WTC11 (cell line): ENCODE measurements at regions not wholly inside any gene's neighbourhood (a gene's known extent, or its start where the extent isn't known, plus 50 kb on each side); places are given as distances from the start of the nearest gene placed in this dataset.

Experiments used
- ATAC-seq: fragments of 200-7000 bp; cut with Tn5 transposase; 2 replicates; pipeline ENCODE4 v1.10.0; 2021; ENCODE audit warnings: mild to moderate bottlenecking, moderate library complexity
- CTCF ChIA-PET: fragments of 300-600 bp; sonication (Branson Sonifier 250); formaldehyde crosslinking; loops from one replicate; lab custom pipeline; 2021; ENCODE audit warnings: antibody characterized with exemption; lab: Charles Lee
- POLR2A ChIA-PET: fragments of 350-600 bp; sonication (Branson Sonifier 250); formaldehyde crosslinking; loops from one replicate; lab custom pipeline; 2021; ENCODE audit warnings: antibody characterized with exemption; lab: Charles Lee
- DNase-seq: peaks from one replicate; pipeline ENCODE4 v3.0.0; 2021; ENCODE audit warnings: low spot score
- H3K27ac Mint-ChIP-seq: 2 replicates; pipeline ENCODE4 v1.8.0; 2021; ENCODE audit warnings: mixed read lengths
- H3K27me3 Mint-ChIP-seq: 2 replicates; pipeline ENCODE4 v1.8.0; 2021; ENCODE audit warnings: low read depth, mild to moderate bottlenecking, moderate library complexity, mixed read lengths
- H3K36me3 Mint-ChIP-seq: 2 replicates; pipeline ENCODE4 v1.8.0; 2021; ENCODE audit warnings: mixed read lengths
- H3K4me1 Mint-ChIP-seq: 2 replicates; pipeline ENCODE4 v1.8.0; 2022; ENCODE audit warnings: mixed read lengths
- H3K4me3 Mint-ChIP-seq: 2 replicates; pipeline ENCODE4 v1.8.0; 2021; ENCODE audit warnings: mild to moderate bottlenecking, moderate library complexity, mixed read lengths
- H3K9me3 Mint-ChIP-seq: 2 replicates; pipeline ENCODE4 v1.8.0; 2021; ENCODE audit warnings: mixed read lengths
- CREB1 ChIP-seq: sonication (generic); formaldehyde crosslinking; IDR thresholded peaks from 2 replicates; pipeline ENCODE4 v1.8.0; 2023; ENCODE audit warnings: mild to moderate bottlenecking, missing genetic modification reagents
- FOXJ3 ChIP-seq: sonication (generic); formaldehyde crosslinking; IDR thresholded peaks from 2 replicates; pipeline ENCODE4 v1.9.0; 2021; ENCODE audit warnings: missing genetic modification reagents, mild to moderate bottlenecking, borderline replicate concordance
- FOXK1 ChIP-seq: sonication (generic); formaldehyde crosslinking; IDR thresholded peaks from 2 replicates; pipeline ENCODE4 v1.8.0; 2022; ENCODE audit warnings: mild to moderate bottlenecking, moderate library complexity, missing genetic modification reagents
- GABPB1 ChIP-seq: sonication (generic); formaldehyde crosslinking; IDR thresholded peaks from 2 replicates; pipeline ENCODE4 v1.8.1; 2023; ENCODE audit warnings: mild to moderate bottlenecking, missing genetic modification reagents
- GTF2I ChIP-seq: fragments of 250-450 bp; sonication (Bioruptor Pico); conservative IDR thresholded peaks from 2 replicates; pipeline ENCODE4 v1.4.0; 2021; ENCODE audit warnings: mild to moderate bottlenecking
- HMGA2 ChIP-seq: fragments of 250-450 bp; sonication (Bioruptor Pico); IDR thresholded peaks from 2 replicates; pipeline ENCODE4 v1.4.0; 2021; ENCODE audit warnings: mild to moderate bottlenecking, moderate library complexity
- KAT7 ChIP-seq: sonication (generic); formaldehyde crosslinking; IDR thresholded peaks from 2 replicates; pipeline ENCODE4 v1.8.1; 2023; ENCODE audit warnings: missing genetic modification reagents, mild to moderate bottlenecking, borderline replicate concordance
- NFATC4 ChIP-seq: fragments of 250-450 bp; sonication (Bioruptor Pico); IDR thresholded peaks from 2 replicates; pipeline ENCODE4 v1.9.0; 2021; ENCODE audit warnings: mild to moderate bottlenecking
- NR1H2 ChIP-seq: sonication (generic); formaldehyde crosslinking; IDR thresholded peaks from 2 replicates; pipeline ENCODE4 v1.9.0; 2021; ENCODE audit warnings: mild to moderate bottlenecking, moderate library complexity, missing genetic modification reagents
- OVOL2 ChIP-seq: fragments of 250-450 bp; sonication (Bioruptor Pico); IDR thresholded peaks from 2 replicates; pipeline ENCODE4 v1.9.0; 2021; ENCODE audit warnings: mild to moderate bottlenecking, borderline replicate concordance
- PRRX2 ChIP-seq: fragments of 250-450 bp; sonication (Bioruptor Pico); IDR thresholded peaks from 2 replicates; pipeline ENCODE4 v1.8.0; 2021; ENCODE audit warnings: mild to moderate bottlenecking
- RELA ChIP-seq: sonication (generic); formaldehyde crosslinking; IDR thresholded peaks from 2 replicates; pipeline ENCODE4 v1.8.1; 2022; ENCODE audit warnings: missing genetic modification reagents, mild to moderate bottlenecking, borderline replicate concordance
- RORB ChIP-seq: fragments of 250-450 bp; sonication (Bioruptor Pico); IDR thresholded peaks from 2 replicates; pipeline ENCODE4 v1.9.0; 2021; ENCODE audit warnings: mild to moderate bottlenecking
- SMAD3 ChIP-seq: sonication (generic); formaldehyde crosslinking; IDR thresholded peaks from 2 replicates; pipeline ENCODE4 v1.8.0; 2022; ENCODE audit warnings: missing genetic modification reagents, mild to moderate bottlenecking, borderline replicate concordance
- TCF7 ChIP-seq: sonication (generic); formaldehyde crosslinking; IDR thresholded peaks from 2 replicates; pipeline ENCODE4 v1.8.0; 2022; ENCODE audit warnings: mild to moderate bottlenecking, low read depth, missing genetic modification reagents, moderate library complexity
- TEAD4 ChIP-seq: sonication (generic); formaldehyde crosslinking; IDR thresholded peaks from 2 replicates; pipeline ENCODE4 v1.8.0; 2022; ENCODE audit warnings: mild to moderate bottlenecking, missing genetic modification reagents
- TP53 ChIP-seq: sonication (generic); formaldehyde crosslinking; IDR thresholded peaks from 2 replicates; pipeline ENCODE4 v1.8.1; 2023; ENCODE audit warnings: mild to moderate bottlenecking, missing genetic modification reagents
- ZNF121 ChIP-seq: sonication (generic); formaldehyde crosslinking; IDR thresholded peaks from 2 replicates; pipeline ENCODE4 v1.8.0; 2023; ENCODE audit warnings: missing genetic modification reagents
- ZNF263 ChIP-seq: sonication (generic); formaldehyde crosslinking; IDR thresholded peaks from 2 replicates; pipeline ENCODE4 v1.8.1; 2022; ENCODE audit warnings: low read depth, mild to moderate bottlenecking, moderate library complexity, missing genetic modification reagents
- ZNF416 ChIP-seq: fragments of 250-450 bp; sonication (Bioruptor Pico); IDR thresholded peaks from 2 replicates; pipeline ENCODE4 v1.9.0; 2021; ENCODE audit warnings: mild to moderate bottlenecking, inconsistent platforms
- TF ChIP-seq, protein P1 (sequence below): sonication (generic); formaldehyde crosslinking; conservative IDR thresholded peaks from 2 replicates; pipeline ENCODE4 v1.8.1; 2022; ENCODE audit warnings: mild to moderate bottlenecking, missing genetic modification reagents
- TF ChIP-seq, protein P2 (sequence below): sonication (generic); formaldehyde crosslinking; IDR thresholded peaks from 2 replicates; pipeline ENCODE4 v1.8.1; 2023; ENCODE audit warnings: mild to moderate bottlenecking, missing genetic modification reagents, borderline replicate concordance
- TF ChIP-seq, protein P3 (sequence below): sonication (generic); formaldehyde crosslinking; IDR thresholded peaks from 2 replicates; pipeline ENCODE4 v1.8.1; 2023; ENCODE audit warnings: mild to moderate bottlenecking, missing genetic modification reagents, moderate library complexity
- TF ChIP-seq, protein P4 (sequence below): fragments of 200-600 bp; IDR thresholded peaks from 2 replicates; pipeline ENCODE4 v1.8.0; 2022; ENCODE audit warnings: antibody characterized with exemption
- TF ChIP-seq, protein P5 (sequence below): fragments of 250-450 bp; sonication (Bioruptor Pico); IDR thresholded peaks from 2 replicates; pipeline ENCODE4 v2.1.2; 2022; ENCODE audit warnings: mild to moderate bottlenecking, moderate library complexity

DNA sequence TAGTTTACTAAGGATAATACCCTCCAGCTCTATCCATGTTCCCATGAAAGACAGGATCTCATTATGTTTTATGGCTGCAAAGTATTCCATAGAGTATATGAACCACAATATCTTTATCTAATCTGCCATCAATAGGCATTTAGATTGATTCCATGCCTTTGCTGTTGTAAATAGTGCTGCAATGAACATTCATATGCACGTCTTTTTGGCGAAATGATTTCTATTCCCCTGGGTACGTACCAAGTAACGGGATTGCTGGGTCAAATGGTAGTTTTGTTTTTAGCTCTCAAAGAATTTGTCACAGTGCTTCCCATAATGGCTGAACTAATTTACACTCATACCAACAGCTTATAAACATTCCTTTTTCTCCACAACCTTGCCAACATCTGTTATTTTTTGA, 750.9 kb downstream of the BRINP3 start:
- ATAC-seq = no peak
- no peak overlapping the region for H3K4me3 Mint-ChIP-seq
- H3K27me3 Mint-ChIP-seq = no peaks in the 10 kb centered on the region
- no peaks in the 10 kb centered on the region for H3K36me3 Mint-ChIP-seq
- no peak for DNase-seq
- H3K9me3 Mint-ChIP-seq = 0 out of 2 replicates have a peak, but pooled peaks cover 3% of the 10 kb centered on the region
- CTCF ChIA-PET = no interaction called here
- H3K4me1 Mint-ChIP-seq = no peaks in the 10 kb centered on the region
- no peak for TF ChIP-seq FOXJ3
- TF ChIP-seq GTF2I = no peak
- no peak for TF ChIP-seq ZNF121 (CRISPR knock-in tag)
- no peak for TF ChIP-seq TEAD4
- no peak for TF ChIP-seq FOXK1 (CRISPR knock-in tag)
- TF ChIP-seq, all 79 proteins: peak for 0
- POLR2A ChIA-PET = no interaction called here
- H3K27ac Mint-ChIP-seq = no peak overlapping the region

DNA sequence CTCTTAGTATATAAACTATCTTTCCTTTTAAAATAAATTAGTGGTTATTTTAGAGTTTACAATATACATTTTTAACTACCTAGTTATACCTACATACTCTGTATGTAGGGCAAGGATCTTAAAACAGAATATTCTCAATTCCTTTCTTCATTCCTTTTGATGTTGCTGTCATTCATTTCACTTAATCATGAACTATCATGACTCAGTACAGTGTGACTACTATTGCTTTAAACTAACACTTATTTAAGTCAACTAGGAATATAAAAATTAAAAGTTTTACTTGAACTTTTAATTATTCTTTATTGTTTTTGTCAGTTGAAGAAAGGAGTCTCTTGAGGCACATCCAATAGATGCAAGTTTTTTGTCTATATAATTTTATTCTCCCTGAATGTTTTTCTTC, 726.4 kb downstream of the BRINP3 start:
- ATAC-seq = no peak
- no peak for TF ChIP-seq ZNF263
- no peak for TF ChIP-seq ZNF416 (CRISPR knock-in tag)
- TF ChIP-seq GABPB1 = no peak
- TF ChIP-seq RORB = no peak
- no peak for TF ChIP-seq KAT7
- TF ChIP-seq RELA (CRISPR knock-in tag) = no peak
- TF ChIP-seq, protein P1, sequence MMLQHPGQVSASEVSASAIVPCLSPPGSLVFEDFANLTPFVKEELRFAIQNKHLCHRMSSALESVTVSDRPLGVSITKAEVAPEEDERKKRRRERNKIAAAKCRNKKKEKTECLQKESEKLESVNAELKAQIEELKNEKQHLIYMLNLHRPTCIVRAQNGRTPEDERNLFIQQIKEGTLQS = no peak
- no peak for TF ChIP-seq SMAD3 (CRISPR knock-in tag)
- TF ChIP-seq TP53 = no peak
- TF ChIP-seq, protein P2, sequence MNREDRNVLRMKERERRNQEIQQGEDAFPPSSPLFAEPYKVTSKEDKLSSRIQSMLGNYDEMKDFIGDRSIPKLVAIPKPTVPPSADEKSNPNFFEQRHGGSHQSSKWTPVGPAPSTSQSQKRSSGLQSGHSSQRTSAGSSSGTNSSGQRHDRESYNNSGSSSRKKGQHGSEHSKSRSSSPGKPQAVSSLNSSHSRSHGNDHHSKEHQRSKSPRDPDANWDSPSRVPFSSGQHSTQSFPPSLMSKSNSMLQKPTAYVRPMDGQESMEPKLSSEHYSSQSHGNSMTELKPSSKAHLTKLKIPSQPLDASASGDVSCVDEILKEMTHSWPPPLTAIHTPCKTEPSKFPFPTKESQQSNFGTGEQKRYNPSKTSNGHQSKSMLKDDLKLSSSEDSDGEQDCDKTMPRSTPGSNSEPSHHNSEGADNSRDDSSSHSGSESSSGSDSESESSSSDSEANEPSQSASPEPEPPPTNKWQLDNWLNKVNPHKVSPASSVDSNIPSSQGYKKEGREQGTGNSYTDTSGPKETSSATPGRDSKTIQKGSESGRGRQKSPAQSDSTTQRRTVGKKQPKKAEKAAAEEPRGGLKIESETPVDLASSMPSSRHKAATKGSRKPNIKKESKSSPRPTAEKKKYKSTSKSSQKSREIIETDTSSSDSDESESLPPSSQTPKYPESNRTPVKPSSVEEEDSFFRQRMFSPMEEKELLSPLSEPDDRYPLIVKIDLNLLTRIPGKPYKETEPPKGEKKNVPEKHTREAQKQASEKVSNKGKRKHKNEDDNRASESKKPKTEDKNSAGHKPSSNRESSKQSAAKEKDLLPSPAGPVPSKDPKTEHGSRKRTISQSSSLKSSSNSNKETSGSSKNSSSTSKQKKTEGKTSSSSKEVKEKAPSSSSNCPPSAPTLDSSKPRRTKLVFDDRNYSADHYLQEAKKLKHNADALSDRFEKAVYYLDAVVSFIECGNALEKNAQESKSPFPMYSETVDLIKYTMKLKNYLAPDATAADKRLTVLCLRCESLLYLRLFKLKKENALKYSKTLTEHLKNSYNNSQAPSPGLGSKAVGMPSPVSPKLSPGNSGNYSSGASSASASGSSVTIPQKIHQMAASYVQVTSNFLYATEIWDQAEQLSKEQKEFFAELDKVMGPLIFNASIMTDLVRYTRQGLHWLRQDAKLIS = no peak
- TF ChIP-seq OVOL2 = no peak
- no peak for TF ChIP-seq CREB1 (CRISPR knock-in tag)
- TF ChIP-seq, protein P3, sequence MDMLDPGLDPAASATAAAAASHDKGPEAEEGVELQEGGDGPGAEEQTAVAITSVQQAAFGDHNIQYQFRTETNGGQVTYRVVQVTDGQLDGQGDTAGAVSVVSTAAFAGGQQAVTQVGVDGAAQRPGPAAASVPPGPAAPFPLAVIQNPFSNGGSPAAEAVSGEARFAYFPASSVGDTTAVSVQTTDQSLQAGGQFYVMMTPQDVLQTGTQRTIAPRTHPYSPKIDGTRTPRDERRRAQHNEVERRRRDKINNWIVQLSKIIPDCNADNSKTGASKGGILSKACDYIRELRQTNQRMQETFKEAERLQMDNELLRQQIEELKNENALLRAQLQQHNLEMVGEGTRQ (CRISPR knock-in tag) = no peak
- peaks cover 17% of the 10 kb centered on the region for H3K36me3 Mint-ChIP-seq
- H3K4me1 Mint-ChIP-seq = no peaks in the 10 kb centered on the region
- POLR2A ChIA-PET = no interaction called here
- no peak overlapping the region for H3K4me3 Mint-ChIP-seq
- no peaks in the 10 kb centered on the region; the same call in 1 of the 2 replicates for H3K27me3 Mint-ChIP-seq
- H3K27ac Mint-ChIP-seq = no peak overlapping the region
- H3K9me3 Mint-ChIP-seq = peaks cover 18% of the 10 kb centered on the region
- CTCF ChIA-PET = no interaction called here
- DNase-seq = no peak

DNA sequence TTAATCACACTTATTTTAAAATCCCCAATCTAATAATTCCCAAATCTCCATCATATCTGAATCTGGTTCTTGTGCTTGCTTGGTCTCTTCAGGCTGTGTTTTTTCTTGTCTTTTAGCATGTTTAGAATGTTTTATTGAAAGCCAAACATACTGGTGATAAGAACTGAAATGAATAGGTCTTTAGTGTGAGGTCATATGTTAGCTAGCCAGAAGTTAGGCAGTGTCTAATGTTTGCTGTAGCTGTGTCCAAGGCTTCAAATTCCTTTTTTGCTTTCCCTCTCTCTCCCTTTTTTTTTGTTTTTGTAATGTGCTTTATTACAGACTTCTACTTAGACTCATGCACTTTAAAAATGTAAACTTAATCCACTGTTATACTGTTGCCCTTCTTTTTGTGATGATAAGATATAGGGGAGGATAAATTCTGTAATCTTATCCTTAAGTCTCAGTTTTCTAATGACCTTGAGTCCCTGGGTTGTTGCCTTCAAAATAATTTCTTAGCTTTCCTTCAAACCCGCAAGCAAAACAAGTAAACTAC, 725.1 kb downstream of the BRINP3 start:
- ATAC-seq = no peak
- Mint-ChIP-seq H3K27me3 (no peaks in the 10 kb centered on the region; the same call in 1 of the 2 replicates), H3K27ac (no peak overlapping the region), H3K36me3 (peaks cover 17% of the 10 kb centered on the region), H3K4me3 (no peak overlapping the region), H3K9me3 (peaks cover 22% of the 10 kb centered on the region), H3K4me1 (no peaks in the 10 kb centered on the region)
- POLR2A ChIA-PET = no interaction called here
- DNase-seq = no peak
- CTCF ChIA-PET = no interaction called here
- no peak for TF ChIP-seq NR1H2 (CRISPR knock-in tag)
- TF ChIP-seq TCF7 = no peak
- no peak for TF ChIP-seq RORB
- no peak for TF ChIP-seq NFATC4
- TF ChIP-seq HMGA2 (CRISPR knock-in tag) = no peak
- no peak for TF ChIP-seq ZNF416 (CRISPR knock-in tag)
- TF ChIP-seq, protein P4, sequence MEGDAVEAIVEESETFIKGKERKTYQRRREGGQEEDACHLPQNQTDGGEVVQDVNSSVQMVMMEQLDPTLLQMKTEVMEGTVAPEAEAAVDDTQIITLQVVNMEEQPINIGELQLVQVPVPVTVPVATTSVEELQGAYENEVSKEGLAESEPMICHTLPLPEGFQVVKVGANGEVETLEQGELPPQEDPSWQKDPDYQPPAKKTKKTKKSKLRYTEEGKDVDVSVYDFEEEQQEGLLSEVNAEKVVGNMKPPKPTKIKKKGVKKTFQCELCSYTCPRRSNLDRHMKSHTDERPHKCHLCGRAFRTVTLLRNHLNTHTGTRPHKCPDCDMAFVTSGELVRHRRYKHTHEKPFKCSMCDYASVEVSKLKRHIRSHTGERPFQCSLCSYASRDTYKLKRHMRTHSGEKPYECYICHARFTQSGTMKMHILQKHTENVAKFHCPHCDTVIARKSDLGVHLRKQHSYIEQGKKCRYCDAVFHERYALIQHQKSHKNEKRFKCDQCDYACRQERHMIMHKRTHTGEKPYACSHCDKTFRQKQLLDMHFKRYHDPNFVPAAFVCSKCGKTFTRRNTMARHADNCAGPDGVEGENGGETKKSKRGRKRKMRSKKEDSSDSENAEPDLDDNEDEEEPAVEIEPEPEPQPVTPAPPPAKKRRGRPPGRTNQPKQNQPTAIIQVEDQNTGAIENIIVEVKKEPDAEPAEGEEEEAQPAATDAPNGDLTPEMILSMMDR = no peak
- TF ChIP-seq, protein P5, sequence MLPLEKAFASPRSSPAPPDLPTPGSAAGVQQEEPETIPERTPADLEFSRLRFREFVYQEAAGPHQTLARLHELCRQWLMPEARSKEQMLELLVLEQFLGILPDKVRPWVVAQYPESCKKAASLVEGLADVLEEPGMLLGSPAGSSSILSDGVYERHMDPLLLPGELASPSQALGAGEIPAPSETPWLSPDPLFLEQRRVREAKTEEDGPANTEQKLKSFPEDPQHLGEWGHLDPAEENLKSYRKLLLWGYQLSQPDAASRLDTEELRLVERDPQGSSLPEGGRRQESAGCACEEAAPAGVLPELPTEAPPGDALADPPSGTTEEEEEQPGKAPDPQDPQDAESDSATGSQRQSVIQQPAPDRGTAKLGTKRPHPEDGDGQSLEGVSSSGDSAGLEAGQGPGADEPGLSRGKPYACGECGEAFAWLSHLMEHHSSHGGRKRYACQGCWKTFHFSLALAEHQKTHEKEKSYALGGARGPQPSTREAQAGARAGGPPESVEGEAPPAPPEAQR = no peak
- TF ChIP-seq PRRX2 (CRISPR knock-in tag) = no peak
